ENCODE measurements at regions not wholly inside any gene's neighbourhood (a gene's known extent, or its start where the extent isn't known, plus 50 kb on each side); places are given as distances from the start of the nearest gene placed in this dataset.

DNA sequence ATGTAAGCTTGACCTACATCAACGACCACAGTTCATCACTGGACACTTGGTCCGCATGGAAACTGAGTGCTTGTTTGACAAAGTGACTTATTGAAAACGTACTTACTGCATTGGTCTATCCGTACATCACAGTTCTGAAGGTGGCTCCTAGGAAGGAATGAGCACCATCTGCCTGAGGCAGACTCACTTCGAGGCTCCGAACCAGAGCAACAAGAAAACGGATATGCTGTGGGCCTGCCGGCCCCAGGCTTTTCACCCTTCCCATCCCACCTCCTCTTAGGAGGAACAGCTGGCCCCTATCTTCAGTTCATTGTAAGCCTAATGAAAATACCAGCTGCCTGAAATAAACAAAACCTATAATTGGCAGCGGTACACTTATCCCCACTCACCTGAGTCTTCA is 67.2 kb upstream of the TSLP start:
- DNase-seq (ENCODE audit: low read depth): no peak

DNA sequence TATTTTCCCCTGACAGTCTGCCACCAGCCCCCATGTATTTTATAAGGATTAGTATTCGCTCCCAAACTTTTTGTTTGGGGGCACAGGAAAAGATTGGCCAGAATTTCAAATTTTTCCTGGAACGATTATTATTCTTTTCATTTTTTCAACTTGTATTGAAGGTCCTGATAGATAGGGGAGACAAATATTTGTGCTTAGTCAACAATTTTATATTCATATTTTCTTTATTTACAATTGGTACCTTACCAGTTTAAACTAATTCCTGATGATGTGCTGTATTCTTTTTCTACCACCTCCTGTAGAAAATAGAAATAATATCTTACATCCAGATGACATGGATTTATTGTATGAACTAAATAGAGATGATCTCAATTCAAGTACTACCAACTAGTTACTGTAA is 60.7 kb upstream of the TSLP start:
- DNase-seq (ENCODE audit: low read depth): no peak

- DNase-seq (ENCODE audit: low read depth): no peak
These were observed 58.5 kb upstream of the TSLP start for GRCh38 chr5:111013011-111013410.

DNA sequence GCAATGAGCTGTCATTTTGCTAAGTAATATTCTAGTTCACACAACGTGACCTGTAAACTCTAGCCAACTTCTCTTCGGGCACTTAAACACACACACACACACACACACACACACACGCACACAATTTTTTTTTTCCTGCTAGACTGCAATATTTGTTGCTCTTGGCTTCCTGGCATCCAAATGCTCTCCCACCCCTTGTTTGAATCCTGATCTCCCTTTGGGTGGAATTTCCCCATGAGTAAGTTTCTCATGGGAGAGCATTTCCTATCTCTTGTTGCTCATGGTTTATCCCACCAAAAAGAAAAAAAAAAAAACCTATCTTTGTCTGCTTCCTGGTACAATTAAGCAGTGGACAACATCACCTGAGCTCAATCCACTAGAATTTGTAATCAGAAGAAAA is 54.7 kb upstream of the TSLP start:
- no peak for DNase-seq (ENCODE audit: low read depth)

- no peak for DNase-seq (ENCODE audit: low read depth)
These were observed 53.8 kb upstream of the TSLP start for GRCh38 chr5:111017731-111018130.

All from HS-27A (cell line).